NCI-H345 treated with DMSO at 0.1 percent for 48 hours (cell line): ENCODE measurements at regions not wholly inside any gene's neighbourhood (a gene's known extent, or its start where the extent isn't known, plus 50 kb on each side); places are given as distances from the start of the nearest gene placed in this dataset.

Experiments
- DNase-seq: peaks from one replicate; lab custom pipeline; 2025; ENCODE audit not compliant: unreplicated experiment; lab: John Stamatoyannopoulos, UW

DNA sequence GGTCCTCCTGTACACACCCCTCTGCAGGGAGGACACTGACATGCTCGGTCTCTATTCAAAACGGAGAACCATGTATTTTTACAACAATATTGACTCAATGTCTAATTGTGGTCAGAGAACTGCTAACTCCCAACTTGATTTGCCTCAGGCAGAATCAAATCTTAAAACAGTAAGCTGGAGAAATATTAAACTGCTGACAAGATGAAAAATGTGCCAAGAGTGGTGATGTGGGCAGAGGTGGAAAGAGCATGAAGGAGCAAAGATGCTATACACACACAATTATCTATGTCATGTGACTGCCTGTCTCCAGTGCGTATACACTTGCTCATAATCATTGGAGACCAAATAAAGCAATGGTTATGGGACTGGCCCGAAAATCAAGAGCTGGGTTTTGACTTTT lies 556.1 kb upstream of the ZNF608 start:
- DNase-seq: no peak

DNA sequence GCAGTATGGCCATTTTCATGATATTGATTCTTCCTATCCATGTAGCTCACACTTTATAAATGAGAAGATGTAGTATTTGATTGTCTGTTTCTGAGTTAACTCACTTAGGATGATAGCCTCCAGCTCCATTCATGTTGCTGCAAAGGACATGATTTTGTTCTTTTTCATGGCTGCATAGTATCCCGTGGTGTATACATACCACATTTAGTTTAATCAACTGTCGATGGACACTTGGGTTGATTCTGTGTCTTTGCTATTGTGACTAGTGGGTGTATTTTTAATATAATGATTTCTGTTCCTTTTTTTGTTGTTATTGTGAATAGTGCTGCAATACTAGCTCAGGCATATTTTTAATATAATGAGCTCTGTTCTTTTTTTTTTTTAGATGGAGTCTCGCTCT lies 560.3 kb upstream of the ZNF608 start:
- no peak for DNase-seq

GRCh38 chr5:125310749-125311148 lies 564.3 kb upstream of the ZNF608 start:
- no peak for DNase-seq

DNA sequence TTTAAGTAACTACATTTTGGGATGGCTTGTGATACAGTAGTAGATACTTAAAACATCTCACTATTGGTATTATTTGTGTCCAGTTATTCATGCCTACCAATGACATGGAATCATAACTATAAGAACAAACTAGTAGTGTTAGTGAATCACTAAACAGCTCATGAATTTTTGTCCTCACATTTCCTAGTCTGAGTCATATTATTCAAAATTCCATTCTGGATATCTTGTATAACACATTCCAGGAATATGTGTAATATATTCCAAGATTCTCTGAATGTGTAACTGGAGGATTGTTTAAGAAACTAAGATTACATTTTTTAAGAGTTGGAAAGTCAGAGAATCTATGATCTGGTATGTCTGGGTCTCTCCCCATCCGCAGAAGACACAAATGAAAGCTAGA lies 565.3 kb upstream of the ZNF608 start:
- no peak for DNase-seq

GRCh38 chr5:125313555-125313954 lies 567.1 kb upstream of the ZNF608 start:
- no peak for DNase-seq

DNA sequence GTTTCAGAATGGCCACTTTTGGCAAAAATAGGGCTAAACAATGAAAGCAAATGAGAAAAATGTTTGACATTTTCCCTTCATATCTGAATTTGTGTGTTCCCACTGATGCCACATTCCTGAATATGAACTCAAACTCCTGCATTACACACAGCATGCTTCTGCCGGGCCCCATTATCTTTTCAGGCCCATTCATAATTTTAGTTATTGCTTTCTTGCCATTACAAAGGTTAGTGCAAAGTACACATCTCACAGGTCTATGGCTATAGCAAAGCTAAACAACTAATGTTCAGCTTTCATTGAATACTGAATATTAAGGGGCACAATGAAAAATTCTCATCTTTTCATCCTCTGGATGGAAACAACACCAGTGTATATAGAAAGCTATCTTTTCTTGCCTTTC lies 568.9 kb upstream of the ZNF608 start:
- no peak for DNase-seq

DNA sequence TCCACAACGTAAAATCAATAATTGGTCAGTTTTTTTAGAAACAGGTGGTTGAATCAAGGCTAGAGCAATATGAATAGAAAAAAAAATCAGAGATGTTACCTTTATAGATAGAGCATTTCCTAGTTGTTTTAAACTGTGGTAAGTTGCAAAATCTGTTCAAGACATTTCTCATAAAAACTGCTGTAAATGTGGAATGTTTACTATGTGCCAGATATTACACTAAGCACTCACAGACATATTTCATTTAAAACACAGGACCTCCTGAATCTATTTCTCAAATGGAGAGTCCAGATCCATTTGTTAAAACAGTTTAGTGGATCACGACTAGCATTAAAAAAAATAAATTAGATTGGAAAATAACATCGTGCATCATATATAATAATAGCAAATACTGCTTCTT lies 570.0 kb upstream of the ZNF608 start:
- DNase-seq: no peak

- DNase-seq: no peak
Observed at GRCh38 chr5:125316915-125317535, 570.6 kb upstream of the ZNF608 start.

DNA sequence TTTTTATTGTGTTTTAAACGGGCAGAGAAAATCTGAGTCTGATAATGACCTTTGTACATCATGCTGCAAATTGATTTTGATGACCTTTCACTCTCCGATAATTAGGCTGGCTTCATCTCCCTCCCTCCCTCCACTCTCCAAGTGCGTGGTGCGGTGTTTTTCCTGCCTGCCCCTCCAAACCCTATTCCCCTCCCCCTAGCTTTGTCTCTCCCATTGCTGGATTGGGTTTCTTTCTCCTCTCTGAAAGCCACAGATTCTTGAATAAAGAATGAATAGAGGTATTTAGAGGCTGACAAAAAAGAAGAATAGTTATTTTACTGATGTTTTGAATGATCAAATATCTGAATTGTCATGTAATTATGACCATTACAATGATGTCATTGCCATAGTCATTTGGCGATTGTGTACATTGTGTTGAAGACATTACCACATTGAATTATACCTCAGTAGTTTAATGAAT lies 571.1 kb upstream of the ZNF608 start:
- no peak for DNase-seq

- DNase-seq: no peak
Observed at GRCh38 chr5:125321654-125322053, 575.2 kb upstream of the ZNF608 start.

DNA sequence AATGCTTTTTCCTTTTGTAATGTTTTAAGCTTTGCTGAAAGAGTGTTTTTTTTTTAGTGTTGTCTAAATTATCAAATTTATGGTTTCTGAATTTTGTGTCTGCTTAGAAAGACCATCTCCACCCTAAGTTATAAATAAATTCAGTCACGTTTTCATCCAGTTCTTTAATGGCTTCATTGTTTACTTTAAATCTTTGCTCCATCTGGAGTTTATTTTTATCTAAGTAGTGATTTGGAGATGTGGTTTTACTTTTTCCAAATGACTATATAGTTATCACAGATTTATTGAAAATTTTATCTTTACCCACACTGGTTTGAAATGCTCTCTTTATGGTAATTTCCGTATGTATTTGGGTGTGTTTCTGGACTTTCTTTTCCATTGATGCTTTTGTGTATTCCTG lies 577.2 kb upstream of the ZNF608 start:
- DNase-seq: no peak

- no peak for DNase-seq
Observed at GRCh38 chr5:125325488-125326149, 579.2 kb upstream of the ZNF608 start.

GRCh38 chr5:125326150-125326510 lies 579.7 kb upstream of the ZNF608 start:
- peak; percentile 68 for DNase-seq

DNA sequence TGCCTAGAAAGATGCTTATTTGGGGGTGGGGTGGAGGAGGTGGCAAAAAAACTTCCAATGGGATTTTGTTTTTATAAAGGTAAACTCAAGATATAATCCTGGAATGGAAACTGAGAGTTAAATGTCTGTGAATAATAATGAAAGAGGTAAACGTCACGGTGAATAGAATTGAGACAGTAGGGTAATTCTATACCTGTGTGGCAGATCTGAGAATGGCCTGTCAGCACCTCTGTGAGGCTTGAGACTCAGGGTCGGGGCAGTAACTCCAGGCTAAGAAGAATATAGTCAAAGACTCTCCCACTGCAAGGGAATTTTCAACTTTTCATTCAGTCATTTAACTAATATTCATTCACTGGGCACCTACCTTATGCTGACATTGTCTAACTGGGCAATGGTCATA lies 581.2 kb upstream of the ZNF608 start:
- DNase-seq: no peak

- no peak for DNase-seq
Observed at GRCh38 chr5:125331987-125332598, 585.7 kb upstream of the ZNF608 start.

DNA sequence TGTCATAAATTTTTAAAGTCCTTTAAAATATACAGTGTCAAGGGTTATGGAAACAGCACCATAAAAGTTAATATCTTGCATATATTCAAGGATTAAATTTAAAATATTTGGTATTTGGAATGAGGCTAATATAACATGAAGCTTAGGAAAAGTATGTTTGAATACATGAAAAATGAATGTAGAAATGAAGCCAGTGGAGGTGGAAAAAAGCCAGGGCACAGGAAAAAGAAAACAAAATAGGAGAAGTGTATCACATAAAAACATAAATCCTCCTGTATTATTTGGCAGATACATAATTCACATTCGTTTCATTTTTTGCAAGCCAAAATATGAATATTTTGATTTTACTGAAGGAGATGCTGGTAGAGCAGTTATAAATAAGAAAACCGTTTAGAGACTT lies 587.0 kb upstream of the ZNF608 start:
- DNase-seq: no peak

- DNase-seq: no peak
Observed at GRCh38 chr5:125336401-125336800, 590.0 kb upstream of the ZNF608 start.

- no peak for DNase-seq
Observed at GRCh38 chr5:125337294-125337693, 590.9 kb upstream of the ZNF608 start.

GRCh38 chr5:125338440-125339174 lies 592.2 kb upstream of the ZNF608 start:
- no peak for DNase-seq

DNA sequence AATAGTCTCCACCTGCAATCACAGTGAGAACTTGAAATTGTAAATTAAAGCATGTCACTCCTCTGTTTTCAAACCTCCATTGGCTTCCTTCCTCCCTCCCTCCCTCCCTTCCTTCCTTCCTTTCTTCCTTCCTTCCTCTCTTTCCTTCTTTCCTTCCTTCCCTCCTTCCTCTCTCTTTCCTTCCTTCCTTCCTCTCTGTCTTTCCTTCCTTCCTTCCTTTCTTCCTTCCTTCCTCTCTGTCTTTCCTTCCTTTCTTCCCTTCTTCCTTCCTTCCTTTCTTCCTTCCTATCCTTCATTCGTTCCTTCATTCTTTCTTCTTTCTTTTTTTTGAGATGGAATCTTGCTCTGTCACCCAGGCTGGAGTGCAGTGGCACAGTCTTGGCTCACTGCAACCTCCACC lies 595.0 kb upstream of the ZNF608 start:
- DNase-seq: no peak

- no peak for DNase-seq
Observed at GRCh38 chr5:125343015-125343414, 596.6 kb upstream of the ZNF608 start.

DNA sequence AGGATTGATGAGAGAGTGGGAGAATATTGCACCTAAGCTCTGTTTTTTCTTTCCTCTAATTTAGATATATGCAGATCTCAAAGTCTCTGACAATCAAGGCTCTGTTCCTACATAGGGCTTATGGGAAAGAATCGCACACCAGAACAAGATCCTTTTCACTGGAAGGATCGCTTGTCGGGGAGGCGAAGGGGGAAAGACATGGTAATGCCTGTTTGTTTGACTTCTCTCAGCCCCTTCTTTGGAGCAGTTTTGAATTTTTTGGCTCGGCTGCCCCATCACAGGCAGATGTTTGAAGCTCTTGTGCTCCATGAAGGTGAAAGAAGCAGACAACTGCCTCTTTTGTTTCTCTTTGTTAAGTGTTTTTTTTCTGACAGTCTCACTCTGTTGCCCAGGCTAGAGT lies 599.9 kb upstream of the ZNF608 start:
- DNase-seq: no peak
